ENCODE measurements at regions not wholly inside any gene's neighbourhood (a gene's known extent, or its start where the extent isn't known, plus 50 kb on each side); places are given as distances from the start of the nearest gene placed in this dataset.

- no peak for DNase-seq (ENCODE audit: low read depth)
- no peak for TF ChIP-seq CTCF (IDR thresholded peaks at IDR 0.05; ENCODE audit: insufficient read depth, low read length, poor library complexity, severe bottlenecking)
- Histone ChIP-seq H3K27me3 (ENCODE audit: control insufficient read depth, insufficient read depth, low read length) (no peaks in the 10 kb centered on the region), H3K36me3 (ENCODE audit: control insufficient read depth, insufficient read depth, low read length) (no peaks in the 10 kb centered on the region), H3K4me3 (ENCODE audit: low read depth, low read length) (no peak overlapping the region)
These were observed 357.2 kb upstream of the MYT1L start for GRCh38 chr2:2688254-2688653.

- no peak for TF ChIP-seq CTCF (IDR thresholded peaks at IDR 0.05; ENCODE audit: insufficient read depth, low read length, poor library complexity, severe bottlenecking)
- Histone ChIP-seq H3K27me3 (ENCODE audit: control insufficient read depth, insufficient read depth, low read length) (no peaks in the 10 kb centered on the region), H3K36me3 (ENCODE audit: control insufficient read depth, insufficient read depth, low read length) (no peaks in the 10 kb centered on the region), H3K4me3 (ENCODE audit: low read depth, low read length) (no peak overlapping the region)
- DNase-seq (ENCODE audit: low read depth): no peak
These were observed 356.7 kb upstream of the MYT1L start for GRCh38 chr2:2687745-2688144.

- TF ChIP-seq CTCF (IDR thresholded peaks at IDR 0.05; ENCODE audit: insufficient read depth, low read length, poor library complexity, severe bottlenecking): no peak
- no peak overlapping the region for H3K4me3 ChIP-seq (ENCODE audit: low read depth, low read length)
- no peaks in the 10 kb centered on the region for H3K27me3 ChIP-seq (ENCODE audit: control insufficient read depth, insufficient read depth, low read length)
- no peak for DNase-seq (ENCODE audit: low read depth)
- no peaks in the 10 kb centered on the region for H3K36me3 ChIP-seq (ENCODE audit: control insufficient read depth, insufficient read depth, low read length)
These were observed 355.1 kb upstream of the MYT1L start for GRCh38 chr2:2686222-2686621.

GRCh38 chr2:2683606-2684224 is 352.6 kb upstream of the MYT1L start:
- H3K36me3 ChIP-seq (ENCODE audit: control insufficient read depth, insufficient read depth, low read length): no peaks in the 10 kb centered on the region
- DNase-seq (ENCODE audit: low read depth): no peak
- H3K4me3 ChIP-seq (ENCODE audit: low read depth, low read length): no peak overlapping the region
- no peak for TF ChIP-seq CTCF (IDR thresholded peaks at IDR 0.05; ENCODE audit: insufficient read depth, low read length, poor library complexity, severe bottlenecking)
- H3K27me3 ChIP-seq (ENCODE audit: control insufficient read depth, insufficient read depth, low read length): no peaks in the 10 kb centered on the region

GRCh38 chr2:2682700-2683342 is 351.7 kb upstream of the MYT1L start:
- no peak for TF ChIP-seq CTCF (IDR thresholded peaks at IDR 0.05; ENCODE audit: insufficient read depth, low read length, poor library complexity, severe bottlenecking)
- DNase-seq (ENCODE audit: low read depth): no peak
- no peaks in the 10 kb centered on the region for H3K27me3 ChIP-seq (ENCODE audit: control insufficient read depth, insufficient read depth, low read length)
- no peak overlapping the region for H3K4me3 ChIP-seq (ENCODE audit: low read depth, low read length)
- no peaks in the 10 kb centered on the region for H3K36me3 ChIP-seq (ENCODE audit: control insufficient read depth, insufficient read depth, low read length)

Measured in kidney epithelial cell (primary cell).